ENCODE measurements at regions not wholly inside any gene's neighbourhood (a gene's known extent, or its start where the extent isn't known, plus 50 kb on each side); places are given as distances from the start of the nearest gene placed in this dataset.

GRCh38 chr17:45675012-45675411 lies 109.1 kb upstream of the CRHR1 start:
- TF ChIP-seq, protein P1, sequence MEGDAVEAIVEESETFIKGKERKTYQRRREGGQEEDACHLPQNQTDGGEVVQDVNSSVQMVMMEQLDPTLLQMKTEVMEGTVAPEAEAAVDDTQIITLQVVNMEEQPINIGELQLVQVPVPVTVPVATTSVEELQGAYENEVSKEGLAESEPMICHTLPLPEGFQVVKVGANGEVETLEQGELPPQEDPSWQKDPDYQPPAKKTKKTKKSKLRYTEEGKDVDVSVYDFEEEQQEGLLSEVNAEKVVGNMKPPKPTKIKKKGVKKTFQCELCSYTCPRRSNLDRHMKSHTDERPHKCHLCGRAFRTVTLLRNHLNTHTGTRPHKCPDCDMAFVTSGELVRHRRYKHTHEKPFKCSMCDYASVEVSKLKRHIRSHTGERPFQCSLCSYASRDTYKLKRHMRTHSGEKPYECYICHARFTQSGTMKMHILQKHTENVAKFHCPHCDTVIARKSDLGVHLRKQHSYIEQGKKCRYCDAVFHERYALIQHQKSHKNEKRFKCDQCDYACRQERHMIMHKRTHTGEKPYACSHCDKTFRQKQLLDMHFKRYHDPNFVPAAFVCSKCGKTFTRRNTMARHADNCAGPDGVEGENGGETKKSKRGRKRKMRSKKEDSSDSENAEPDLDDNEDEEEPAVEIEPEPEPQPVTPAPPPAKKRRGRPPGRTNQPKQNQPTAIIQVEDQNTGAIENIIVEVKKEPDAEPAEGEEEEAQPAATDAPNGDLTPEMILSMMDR (IDR thresholded peaks at IDR 0.05; ENCODE audit: low read length), result no peak
- no peak for TF ChIP-seq EZH2 (optimal IDR thresholded peaks at IDR 0.05; ENCODE audit: low read depth, low read length)

Measured in MM.1S (cell line).